HCT116 (cell line): ENCODE measurements at regions not wholly inside any gene's neighbourhood (a gene's known extent, or its start where the extent isn't known, plus 50 kb on each side); places are given as distances from the start of the nearest gene placed in this dataset.

Experiments
- ATAC-seq: fragments of 200-7000 bp; cut with Tn5 transposase; 2 replicates; pipeline ENCODE4 v1.9.1; 2020; ENCODE audit warnings: mild to moderate bottlenecking, moderate library complexity
- BruUV-seq: library from RNA; stranded (reverse); fragments of 400-500 nt; replicated peaks from 2 replicates; lab custom pipeline; 2021; lab: Mats Ljungman, UMichigan
- CTCF ChIA-PET: fragments of 300-600 bp; sonication (Branson Sonifier 250); formaldehyde crosslinking; loops from one replicate; lab custom pipeline; 2021; ENCODE audit warnings: antibody characterized with exemption; lab: Charles Lee
- POLR2A ChIA-PET: fragments of 300-600, 350-600 bp; sonication (Branson Sonifier 250); formaldehyde crosslinking; loops from one replicate; lab custom pipeline; 2021; ENCODE audit warnings: antibody characterized with exemption; lab: Charles Lee
- RAD21 ChIA-PET, 2 experiments: fragments of 300-600 bp; sonication (Branson Sonifier 250); formaldehyde crosslinking; loops; one replicate each; lab custom pipeline; 2023; ENCODE audit warnings: low total read pairs in 2 of 2; ENCODE audit not compliant: uncharacterized antibody in 2 of 2, unreplicated experiment in 2 of 2, low non-redundant PET in 1 of 2; lab: Charles Lee
- DNase-seq: peaks from one replicate; pipeline ENCODE4 v3.0.0-alpha.2; 2010; ENCODE audit warnings: low read depth, low spot score
- H2AFZ ChIP-seq: fragments of 200-600 bp; shearing (Covaris generic), sonication (generic); 2 replicates; pipeline ENCODE4 v1.6.1; 2017; ENCODE audit warnings: low read depth, mixed run types, mixed read lengths, antibody characterized with exemption, low read length; ENCODE audit not compliant: poor library complexity, severe bottlenecking
- H3K27ac ChIP-seq: 2 replicates; pipeline ENCODE4 v1.5.1; 2012; ENCODE audit warnings: low read depth, low read length
- H3K27me3 ChIP-seq: fragments of 200-600 bp; sonication (generic); 2 replicates; pipeline ENCODE4 v1.6.1; 2016; ENCODE audit warnings: mixed run types, low read length, mixed read lengths; ENCODE audit not compliant: insufficient read depth
- H3K36me3 ChIP-seq, 2 experiments: fragments of 200-500 bp in 1 of 2; fragments of 200-600 bp in 1 of 2; sonication (Bioruptor generic) in 1 of 2; sonication (generic) in 1 of 2; 2 replicates each; pipeline versions ENCODE4 v1.5.1 to v1.6.1; 2014 to 2016; ENCODE audit warnings: low read length in 2 of 2, inconsistent platforms in 1 of 2, mixed read lengths in 1 of 2, mixed run types in 1 of 2; ENCODE audit not compliant: insufficient read depth in 2 of 2, control insufficient read depth in 1 of 2
- H3K4me1 ChIP-seq, 2 experiments: fragments of 200-600 bp in 1 of 2; sonication (generic) in 1 of 2; 2 replicates each; pipeline versions ENCODE4 v1.5.1 to v1.6.1; 2012 to 2017; ENCODE audit warnings: low read length in 2 of 2, inconsistent platforms in 1 of 2, mild to moderate bottlenecking in 1 of 2, mixed read lengths in 1 of 2, mixed run types in 1 of 2, moderate library complexity in 1 of 2; ENCODE audit not compliant: insufficient read depth in 2 of 2, control insufficient read depth in 1 of 2
- H3K4me2 ChIP-seq: fragments of 200-600 bp; sonication (generic); 2 replicates; pipeline ENCODE4 v1.6.1; 2017; ENCODE audit warnings: mixed run types, low read length, mixed read lengths
- H3K4me3 ChIP-seq, 2 experiments: fragments of 200-600 bp in 1 of 2; sonication (generic) in 1 of 2; replicated peaks in 1 of 2; 2 replicates each; pipeline ENCODE4 v1.5.1; 2011 to 2016; ENCODE audit warnings: low read length in 2 of 2, control low read depth in 1 of 2, low read depth in 1 of 2, mild to moderate bottlenecking in 1 of 2, mixed read lengths in 1 of 2, mixed run types in 1 of 2
- H3K79me2 ChIP-seq: fragments of 200-600 bp; sonication (generic); 2 replicates; pipeline ENCODE4 v1.6.1; 2017; ENCODE audit warnings: mild to moderate bottlenecking, mixed run types, low read length, moderate library complexity, mixed read lengths; ENCODE audit not compliant: insufficient read depth
- H3K9ac ChIP-seq: fragments of 200-600 bp; sonication (generic); 2 replicates; pipeline ENCODE4 v1.6.1; 2016; ENCODE audit warnings: low read length, mixed read lengths
- H3K9me2 ChIP-seq: fragments of 200-600 bp; sonication (generic), shearing (Covaris generic); 2 replicates; pipeline ENCODE4 v1.6.1; 2017; ENCODE audit warnings: mixed run types, mild to moderate bottlenecking, moderate library complexity; ENCODE audit not compliant: insufficient read depth
- H3K9me3 ChIP-seq, 2 experiments: fragments of 200-500 bp in 1 of 2; fragments of 200-600 bp in 1 of 2; sonication (Bioruptor generic) in 1 of 2; sonication (generic) in 1 of 2; 2 replicates each; pipeline ENCODE4 v1.6.1; 2014 to 2017; ENCODE audit warnings: low read length in 2 of 2, mixed read lengths in 2 of 2, inconsistent platforms in 1 of 2, low read depth in 1 of 2, mild to moderate bottlenecking in 1 of 2, mixed run types in 1 of 2, moderate library complexity in 1 of 2; ENCODE audit not compliant: control insufficient read depth in 1 of 2, insufficient read depth in 1 of 2
- H4K20me1 ChIP-seq: fragments of 200-600 bp; sonication (generic), shearing (Covaris generic); 2 replicates; pipeline ENCODE4 v1.6.1; 2017; ENCODE audit warnings: mixed run types, mild to moderate bottlenecking, moderate library complexity; ENCODE audit not compliant: insufficient read depth
- ATF3 ChIP-seq: IDR thresholded peaks from 2 replicates; pipeline ENCODE4 v1.6.1; 2012
- CBX3 ChIP-seq: IDR thresholded peaks from 2 replicates; pipeline ENCODE4 v1.6.1; 2012; ENCODE audit warnings: low read depth
- CEBPB ChIP-seq: IDR thresholded peaks from 2 replicates; pipeline ENCODE4 v1.6.1; 2012; ENCODE audit warnings: low read depth
- ELF1 ChIP-seq: IDR thresholded peaks from 2 replicates; pipeline ENCODE4 v1.6.1; 2012; ENCODE audit warnings: low read depth, borderline replicate concordance
- EZH2 ChIP-seq: fragments of 200-600 bp; sonication (generic); IDR thresholded peaks from 2 replicates; pipeline ENCODE4 v1.6.1; 2017; ENCODE audit warnings: antibody characterized with exemption, mixed run types
- FOSL1 ChIP-seq: IDR thresholded peaks from 2 replicates; pipeline ENCODE4 v1.6.1; 2012; ENCODE audit warnings: low read depth
- JUND ChIP-seq: IDR thresholded peaks from 2 replicates; pipeline ENCODE4 v1.6.1; 2012
- MAX ChIP-seq: IDR thresholded peaks from 2 replicates; pipeline ENCODE4 v1.6.1; 2012
- POLR2A ChIP-seq: IDR thresholded peaks from 2 replicates; pipeline ENCODE4 v1.7.0; 2011; ENCODE audit warnings: borderline replicate concordance; ENCODE audit not compliant: insufficient read depth, insufficient read length; ENCODE audit errors: extremely low read depth
- POLR2AphosphoS5 ChIP-seq: IDR thresholded peaks from 2 replicates; pipeline ENCODE4 v1.6.1; 2011; ENCODE audit warnings: mild to moderate bottlenecking, low read depth, low read length, moderate library complexity
- RAD21 ChIP-seq: IDR thresholded peaks from 2 replicates; pipeline ENCODE4 v1.6.1; 2012; ENCODE audit warnings: low read depth, mild to moderate bottlenecking
- REST ChIP-seq: IDR thresholded peaks from 2 replicates; pipeline ENCODE4 v1.6.1; 2012; ENCODE audit warnings: low read depth
- SIN3A ChIP-seq: IDR thresholded peaks from 2 replicates; pipeline ENCODE4 v1.6.1; 2012; ENCODE audit warnings: low read depth
- SRF ChIP-seq: IDR thresholded peaks from 2 replicates; pipeline ENCODE4 v1.6.1; 2012; ENCODE audit warnings: low read depth
- ZBTB33 ChIP-seq: IDR thresholded peaks from 2 replicates; pipeline ENCODE4 v1.6.1; 2011; ENCODE audit warnings: mild to moderate bottlenecking, low read length, moderate library complexity; ENCODE audit not compliant: insufficient replicate concordance; ENCODE audit errors: extremely low read depth
- ZNF274 ChIP-seq: fragments of 200-500 bp; sonication (Bioruptor generic); IDR thresholded peaks from 2 replicates; pipeline ENCODE4 v1.6.1; 2014; ENCODE audit warnings: mild to moderate bottlenecking, low read depth, low read length, inconsistent platforms
- intact Hi-C: fragments of 100-400 bp; cut with micrococcal nuclease; formaldehyde crosslinking; loops from 2 replicates; pipeline ENCODE4 v1.10.0; 2022
- TF ChIP-seq, protein P1 (sequence below), 3 experiments: fragments of 200-600 bp in 1 of 3; sonication (generic) in 1 of 3; IDR thresholded peaks in 2 of 3; conservative IDR thresholded peaks in 1 of 3; 2 replicates each; pipeline ENCODE4 v1.5.1; 2012 to 2017; ENCODE audit warnings: low read depth in 2 of 3, low read length in 2 of 3, antibody characterized with exemption in 1 of 3, borderline replicate concordance in 1 of 3, control low read depth in 1 of 3, mild to moderate bottlenecking in 1 of 3, mixed read lengths in 1 of 3, mixed run types in 1 of 3, moderate library complexity in 1 of 3; ENCODE audit not compliant: insufficient read depth in 1 of 3

DNA sequence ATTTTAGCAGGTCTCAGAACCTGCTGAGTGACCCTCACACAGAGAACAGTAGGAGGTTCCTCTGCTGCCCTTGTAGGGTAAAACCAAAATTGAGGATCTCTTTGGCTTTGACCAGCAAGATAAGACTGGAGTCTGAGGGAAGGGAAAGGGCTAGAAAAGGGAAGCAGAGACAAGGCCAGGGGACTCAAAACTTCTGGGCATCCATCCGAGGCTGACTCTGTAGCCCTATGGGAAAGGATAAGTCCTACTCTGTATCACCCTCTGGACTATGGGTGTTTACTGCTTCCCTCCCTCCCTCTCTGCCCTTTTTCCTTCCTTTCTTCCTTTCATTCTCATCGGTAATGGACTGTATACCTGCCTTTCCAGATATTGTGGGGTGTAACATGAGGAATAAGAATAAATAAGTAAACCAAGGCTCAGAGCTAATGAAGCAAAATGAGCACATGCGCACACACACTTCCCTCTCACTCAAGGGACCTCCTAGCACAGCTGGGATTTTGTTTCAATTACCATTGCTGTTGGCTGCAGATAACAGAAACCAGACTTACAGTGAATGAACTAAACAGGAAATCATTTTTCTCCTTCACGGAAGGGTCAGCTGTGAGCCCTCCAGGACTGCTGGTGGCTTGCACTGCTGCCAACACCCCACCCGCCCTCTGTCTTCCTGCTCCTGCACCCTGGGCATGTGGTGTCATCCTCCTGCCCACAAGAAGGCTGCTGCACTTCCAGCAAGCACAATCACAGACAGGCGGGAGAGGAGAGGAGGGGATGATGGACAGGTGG, 404.4 kb upstream of the CCDC196 start:
- no peaks in the 10 kb centered on the region for H4K20me1 ChIP-seq
- H3K27ac ChIP-seq, result no peak overlapping the region
- no peak for ATAC-seq
- DNase-seq, result no peak
- TF ChIP-seq ATF3 (no peak), ZNF274 (no peak), POLR2A (no peak), SIN3A (no peak), SRF (no peak), REST (no peak), MAX (no peak), ELF1 (no peak), EZH2 (no peak), POLR2AphosphoS5 (no peak), ZBTB33 (no peak), CEBPB (no peak), RAD21 (no peak), FOSL1 (no peak), JUND (no peak), CBX3 (no peak)
- TF ChIP-seq, protein P1, sequence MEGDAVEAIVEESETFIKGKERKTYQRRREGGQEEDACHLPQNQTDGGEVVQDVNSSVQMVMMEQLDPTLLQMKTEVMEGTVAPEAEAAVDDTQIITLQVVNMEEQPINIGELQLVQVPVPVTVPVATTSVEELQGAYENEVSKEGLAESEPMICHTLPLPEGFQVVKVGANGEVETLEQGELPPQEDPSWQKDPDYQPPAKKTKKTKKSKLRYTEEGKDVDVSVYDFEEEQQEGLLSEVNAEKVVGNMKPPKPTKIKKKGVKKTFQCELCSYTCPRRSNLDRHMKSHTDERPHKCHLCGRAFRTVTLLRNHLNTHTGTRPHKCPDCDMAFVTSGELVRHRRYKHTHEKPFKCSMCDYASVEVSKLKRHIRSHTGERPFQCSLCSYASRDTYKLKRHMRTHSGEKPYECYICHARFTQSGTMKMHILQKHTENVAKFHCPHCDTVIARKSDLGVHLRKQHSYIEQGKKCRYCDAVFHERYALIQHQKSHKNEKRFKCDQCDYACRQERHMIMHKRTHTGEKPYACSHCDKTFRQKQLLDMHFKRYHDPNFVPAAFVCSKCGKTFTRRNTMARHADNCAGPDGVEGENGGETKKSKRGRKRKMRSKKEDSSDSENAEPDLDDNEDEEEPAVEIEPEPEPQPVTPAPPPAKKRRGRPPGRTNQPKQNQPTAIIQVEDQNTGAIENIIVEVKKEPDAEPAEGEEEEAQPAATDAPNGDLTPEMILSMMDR (IDR thresholded peaks at IDR 0.05 in 2 of 3, conservative IDR thresholded peaks at IDR 0.05 in 1 of 3; ENCODE audit: borderline replicate concordance in 1 of 3, insufficient read depth in 1 of 3, low read depth in 2 of 3, low read length in 2 of 3), result no peak
- TF ChIP-seq, all 23 proteins: peak for 0
- Histone ChIP-seq H3K4me3 (no peak overlapping the region), H3K9me2 (no peaks in the 10 kb centered on the region), H3K9me3 (no peaks in the 10 kb centered on the region), H3K4me1 (no peaks in the 10 kb centered on the region), H3K36me3 (no peaks in the 10 kb centered on the region), H3K27me3 (peaks cover 13% of the 10 kb centered on the region; the same call in 1 of the 2 replicates), H2AFZ (no peak overlapping the region), H3K9ac (no peak overlapping the region), H3K4me2 (no peak overlapping the region), H3K79me2 (no peaks in the 10 kb centered on the region)
- RAD21 ChIA-PET, result no interaction called here
- BruUV-seq, result no TSS peak
- POLR2A ChIA-PET, result interaction anchor here (0.6 kb wide), 1 partner anchor 37 kb away, joined by 3 read pairs; no protein-coding TSS in a partner anchor
- CTCF ChIA-PET, result no interaction called here
- intact Hi-C loops, result no loop called here
